Stimulated activated CD4-positive, alpha-beta T cell treated with anti-CD3 and anti-CD28 coated beads, Interleukin-12 subunit alpha, Interleukin-12 subunit beta, amount 100 ng/mL, for 4 hours (primary cell): ENCODE measurements at regions not wholly inside any gene's neighbourhood (a gene's known extent, or its start where the extent isn't known, plus 50 kb on each side); places are given as distances from the start of the nearest gene placed in this dataset.
"Not testable (repeated sequence)": the region's sequence is repeated elsewhere in the genome, so short reads cannot be mapped to it uniquely, and the experiment has no call there.

Experiments
- DNase-seq: peaks from one replicate; pipeline ENCODE4 v3.0.0-alpha.2; 2020

- DNase-seq: no peak
Observed at GRCh38 chr20:22529150-22530019, 55.0 kb downstream of the FOXA2 start.

DNA sequence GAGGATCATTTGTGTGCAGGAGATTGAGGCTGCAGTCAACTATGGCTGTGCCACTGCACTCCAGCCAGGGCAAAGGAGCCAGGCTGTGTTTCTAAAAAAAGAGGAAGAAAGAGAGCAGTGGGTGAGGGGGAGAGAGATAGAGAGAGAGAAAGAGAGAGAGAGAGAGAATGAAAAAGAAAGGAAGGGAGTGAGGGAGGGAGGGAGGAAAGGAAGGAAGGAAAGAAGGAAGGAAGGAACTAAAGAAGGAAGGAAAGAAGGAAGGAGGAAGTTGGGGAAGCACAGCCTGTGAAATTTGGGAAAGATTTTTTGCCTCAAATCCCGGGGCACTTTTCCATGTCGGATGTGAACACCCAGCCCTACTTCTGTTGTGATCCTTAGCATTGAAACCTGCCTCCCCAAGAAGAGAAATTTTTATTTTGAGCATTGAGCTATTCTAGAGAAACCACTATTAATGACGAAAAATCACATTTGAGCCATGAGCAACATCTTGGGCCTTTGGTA is 57.8 kb downstream of the FOXA2 start:
- DNase-seq: no peak

GRCh38 chr20:22525821-22526220 is 58.6 kb downstream of the FOXA2 start:
- no peak for DNase-seq

GRCh38 chr20:22525069-22525820 is 59.1 kb downstream of the FOXA2 start:
- DNase-seq: no peak

GRCh38 chr20:22524393-22525015 is 59.9 kb downstream of the FOXA2 start:
- DNase-seq: no peak

- DNase-seq: no peak
Observed at GRCh38 chr20:22523499-22524392, 60.6 kb downstream of the FOXA2 start.

DNA sequence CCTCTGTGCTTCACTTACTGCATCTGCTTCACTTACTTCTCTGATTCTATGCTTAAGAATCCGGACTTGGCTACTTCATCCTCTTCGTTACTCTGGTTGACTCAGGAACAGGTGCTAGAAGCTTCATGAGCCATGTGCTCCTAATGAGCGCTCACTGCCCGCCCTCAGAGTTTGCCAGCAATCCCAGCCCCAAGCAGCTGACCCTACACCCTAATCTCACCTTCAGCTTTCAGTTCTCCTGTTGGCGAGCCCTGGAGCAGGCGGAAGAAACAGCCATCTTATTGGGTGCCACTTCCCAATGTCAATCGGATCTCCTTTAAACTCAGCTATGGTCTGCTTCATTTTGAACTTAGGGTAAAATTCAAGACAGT is 61.3 kb downstream of the FOXA2 start:
- no peak for DNase-seq

- DNase-seq: no peak
Observed at GRCh38 chr20:22522701-22523100, 61.7 kb downstream of the FOXA2 start.

DNA sequence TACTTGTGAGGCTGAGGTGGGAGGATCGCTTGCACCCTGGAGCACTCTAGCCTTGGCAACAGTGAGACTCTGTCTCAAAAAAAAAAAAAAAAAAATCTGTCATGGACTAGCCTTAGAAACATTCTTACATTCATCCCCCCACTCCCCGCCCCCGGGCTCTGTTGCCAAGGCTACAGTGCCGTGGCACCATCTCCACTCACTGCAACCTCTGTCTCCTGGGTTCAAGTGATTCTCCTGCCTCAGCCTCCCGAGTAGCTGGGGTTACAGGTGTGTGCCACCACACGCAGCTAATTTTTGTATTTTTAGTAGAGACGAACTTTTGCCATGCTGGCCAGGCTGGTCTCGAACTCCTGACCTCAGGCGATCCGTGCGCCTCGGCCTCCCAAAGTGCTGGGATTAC is 62.4 kb downstream of the FOXA2 start:
- DNase-seq: not testable (repeated sequence)

DNA sequence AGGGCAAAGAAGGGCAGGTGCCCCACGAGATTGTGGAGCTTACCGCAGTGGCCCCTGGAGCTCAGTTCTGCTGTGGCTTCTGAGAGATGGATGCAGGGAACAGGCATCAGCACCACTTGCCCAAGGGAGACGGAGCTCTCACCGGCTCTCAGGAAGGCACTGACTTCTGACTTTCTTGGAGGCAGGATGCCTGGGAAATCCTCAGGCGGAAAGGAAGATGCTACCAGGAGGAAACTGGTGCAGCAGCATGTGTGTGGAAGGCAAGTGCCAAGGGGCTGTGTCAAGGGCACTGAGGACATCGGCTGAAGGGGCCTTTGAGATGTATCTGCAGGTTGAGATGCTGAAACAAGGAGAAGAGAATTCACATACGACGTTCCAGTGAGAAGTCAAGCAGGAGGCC is 64.0 kb downstream of the FOXA2 start:
- DNase-seq: no peak

DNA sequence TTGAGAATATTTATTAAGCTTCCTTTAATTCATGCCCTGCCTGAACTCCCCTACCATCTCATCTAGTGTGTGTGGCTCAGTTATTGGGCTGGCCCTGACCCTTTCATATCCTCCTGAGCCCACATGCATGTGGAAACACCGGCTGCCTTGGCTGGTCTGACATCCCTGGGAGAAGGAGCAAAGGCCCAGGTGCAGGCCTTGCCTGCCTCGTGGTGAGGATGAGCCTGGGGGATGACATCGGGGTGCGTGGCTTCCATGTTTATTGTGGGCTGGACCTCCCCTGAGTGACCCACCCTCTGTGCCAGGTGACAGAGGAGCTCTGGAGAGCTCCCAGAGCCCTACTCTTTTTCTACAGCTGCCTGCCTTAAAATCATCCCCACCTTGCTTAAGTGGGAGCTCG is 69.1 kb downstream of the FOXA2 start:
- no peak for DNase-seq

- no peak for DNase-seq
Observed at GRCh38 chr20:22513574-22513973, 70.8 kb downstream of the FOXA2 start.

DNA sequence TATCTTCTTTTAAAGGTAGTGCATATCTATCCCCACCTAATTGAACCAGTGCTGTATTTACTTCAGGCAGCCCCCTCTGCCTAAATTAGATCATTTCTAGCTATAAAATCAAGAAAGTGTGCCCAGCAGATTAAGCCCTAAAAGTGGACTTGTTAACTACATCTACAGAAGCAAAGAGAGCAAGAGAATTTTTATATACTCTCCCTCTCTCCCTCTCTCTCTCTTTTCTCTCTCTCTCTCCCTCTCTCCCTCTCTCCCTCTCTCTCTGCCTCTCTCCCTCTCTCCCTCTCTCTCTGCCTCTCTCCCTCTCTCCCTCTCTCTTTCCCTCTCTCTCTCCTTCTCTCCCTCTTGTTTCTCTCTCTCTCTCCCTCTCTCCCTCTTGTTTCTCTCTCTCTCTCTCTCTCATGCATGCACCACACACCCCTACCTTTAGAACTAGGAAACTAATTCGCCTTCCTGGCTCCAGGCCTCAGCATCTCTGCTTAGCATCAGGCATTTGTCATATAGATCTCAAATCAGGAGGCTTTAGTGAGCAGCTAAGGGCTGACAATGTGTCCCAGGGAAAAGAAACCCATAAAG is 71.4 kb downstream of the FOXA2 start:
- no peak for DNase-seq

DNA sequence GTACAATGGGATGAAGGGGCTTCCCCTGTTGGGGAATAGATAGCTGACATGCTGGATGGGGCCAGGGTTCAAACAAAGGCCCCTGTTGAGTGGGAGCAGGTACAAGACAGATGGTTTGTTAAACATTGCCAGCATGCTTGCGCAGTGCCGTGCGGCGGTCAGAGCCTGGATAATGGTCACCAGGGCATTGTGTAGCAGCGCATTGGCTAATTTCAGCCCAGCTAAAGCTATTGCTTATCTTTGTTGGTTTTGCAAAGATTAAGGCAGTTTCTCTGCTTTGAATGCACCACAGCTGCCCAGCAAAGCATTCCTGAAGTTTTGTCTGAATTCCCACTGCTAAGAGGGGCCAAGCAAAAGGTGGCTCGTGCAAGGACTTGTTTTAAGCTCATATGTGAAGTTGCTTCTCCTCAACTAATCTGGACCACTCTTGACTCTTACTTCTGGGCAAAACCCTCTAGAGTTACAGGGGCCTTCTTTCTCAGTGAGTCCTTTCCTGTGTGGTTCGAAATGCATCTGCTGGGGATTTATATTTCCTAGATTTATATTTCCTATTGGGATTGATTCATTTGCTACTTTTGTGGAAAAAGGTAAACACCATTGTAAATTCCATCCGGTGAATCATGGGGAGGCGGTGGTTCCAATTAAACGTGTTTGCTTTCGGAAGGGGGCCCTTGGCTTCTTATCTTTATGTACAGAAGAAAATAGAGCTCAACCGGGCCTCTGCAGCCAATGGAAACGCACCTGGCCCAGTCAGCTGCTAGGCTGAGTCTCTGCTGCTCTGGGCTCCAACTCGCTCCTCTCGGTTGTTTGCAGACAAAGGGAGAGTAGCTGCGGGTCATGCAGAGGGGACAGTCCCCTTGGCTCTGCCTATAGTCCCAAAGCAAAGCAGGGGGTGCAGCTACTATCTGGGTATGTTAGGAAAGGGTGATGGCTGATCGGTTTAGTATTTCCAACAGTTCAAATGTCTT is 72.1 kb downstream of the FOXA2 start:
- DNase-seq: no peak

DNA sequence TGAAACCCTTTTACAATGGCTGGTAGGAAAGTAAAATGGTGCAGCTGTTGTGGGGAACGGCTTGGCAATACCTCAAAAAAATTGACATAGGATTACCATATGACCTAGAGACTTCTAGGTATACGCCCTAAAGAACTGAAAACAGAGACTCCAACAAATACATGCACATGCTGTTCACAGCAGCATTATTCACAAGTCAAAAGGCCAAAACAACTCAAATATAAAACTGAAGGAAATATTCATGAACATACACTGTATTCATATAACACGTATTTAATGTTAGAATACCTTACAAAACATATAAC is 74.6 kb downstream of the FOXA2 start:
- no peak for DNase-seq

GRCh38 chr20:22509090-22509842 is 75.1 kb downstream of the FOXA2 start:
- DNase-seq: no peak

DNA sequence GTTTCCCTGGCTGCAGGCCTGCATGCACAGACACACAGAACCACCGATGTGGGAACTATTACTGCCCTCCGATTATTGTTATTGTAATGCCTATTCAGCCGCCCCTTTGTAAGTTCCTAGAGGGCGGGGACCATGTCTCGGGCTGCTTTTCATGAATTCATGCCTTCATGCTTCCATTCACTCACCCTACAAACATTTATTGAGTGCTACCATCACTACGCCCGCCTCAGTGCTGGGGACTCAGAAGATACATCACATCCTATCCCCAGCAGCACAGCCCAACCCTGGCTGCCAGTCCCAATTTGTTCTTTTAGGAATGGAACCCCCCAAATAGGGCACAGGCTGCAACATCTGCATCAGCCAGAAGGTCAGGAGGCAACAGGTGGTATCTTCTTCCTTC is 75.9 kb downstream of the FOXA2 start:
- no peak for DNase-seq

GRCh38 chr20:22507240-22507961 is 77.0 kb downstream of the FOXA2 start:
- DNase-seq: no peak

- no peak for DNase-seq
Observed at GRCh38 chr20:22506827-22507226, 77.5 kb downstream of the FOXA2 start.
